ENCODE measurements at regions not wholly inside any gene's neighbourhood (a gene's known extent, or its start where the extent isn't known, plus 50 kb on each side); places are given as distances from the start of the nearest gene placed in this dataset.

GRCh38 chr17:36728030-36728991 is 126.9 kb downstream of the MRM1 start:
- DNase-seq = no peak

GRCh38 chr17:36730095-36730808 is 128.9 kb downstream of the MRM1 start:
- no peak for DNase-seq

GRCh38 chr17:36730857-36731490 is 129.6 kb downstream of the MRM1 start:
- DNase-seq = no peak

- DNase-seq = no peak
Measured at GRCh38 chr17:36731811-36732210, 130.4 kb downstream of the MRM1 start.

- DNase-seq = no peak
Measured at GRCh38 chr17:36732351-36732750, 131.0 kb downstream of the MRM1 start.

- DNase-seq = peak in 1 of 51 donors; percentile 17
Measured at GRCh38 chr17:36736201-36737156, 135.1 kb downstream of the MRM1 start.

GRCh38 chr17:36739208-36739607 is 137.8 kb downstream of the MRM1 start:
- no peak for DNase-seq

GRCh38 chr17:36740157-36740556 is 138.8 kb downstream of the MRM1 start:
- DNase-seq = no peak

- DNase-seq = no peak
Measured at GRCh38 chr17:36741019-36741902, 139.9 kb downstream of the MRM1 start.

- DNase-seq = no peak
Measured at GRCh38 chr17:36742267-36743000, 141.1 kb downstream of the MRM1 start.

- DNase-seq = no peak
Measured at GRCh38 chr17:36743130-36743529, 141.7 kb downstream of the MRM1 start.

GRCh38 chr17:36746381-36747053 is 145.1 kb downstream of the MRM1 start:
- DNase-seq = no peak

- no peak for DNase-seq
Measured at GRCh38 chr17:36747861-36748260, 146.5 kb downstream of the MRM1 start.

- DNase-seq = no peak
Measured at GRCh38 chr17:36748272-36748671, 146.9 kb downstream of the MRM1 start.

- DNase-seq = no peak
Measured at GRCh38 chr17:36749493-36749892, 148.1 kb downstream of the MRM1 start.

GRCh38 chr17:36750316-36750885 is 149.0 kb downstream of the MRM1 start:
- no peak for DNase-seq

- no peak for DNase-seq
Measured at GRCh38 chr17:36752096-36752888, 150.9 kb downstream of the MRM1 start.
